ENCODE measurements at regions not wholly inside any gene's neighbourhood (a gene's known extent, or its start where the extent isn't known, plus 50 kb on each side); places are given as distances from the start of the nearest gene placed in this dataset.

GRCh38 chr11:128328955-128329551, 258.3 kb downstream of the ETS1 start:
- DNase-seq (ENCODE audit: low spot score): no peak

GRCh38 chr11:128327274-128327673, 260.1 kb downstream of the ETS1 start:
- no peak for DNase-seq (ENCODE audit: low spot score)

GRCh38 chr11:128326791-128327190, 260.6 kb downstream of the ETS1 start:
- DNase-seq (ENCODE audit: low spot score): no peak

GRCh38 chr11:128324531-128325141, 262.7 kb downstream of the ETS1 start:
- DNase-seq (ENCODE audit: low spot score): no peak

- DNase-seq (ENCODE audit: low spot score): no peak
Observed at GRCh38 chr11:128324051-128324481, 263.3 kb downstream of the ETS1 start.

- peak; percentile 19 for DNase-seq (ENCODE audit: low spot score)
Observed at GRCh38 chr11:128323381-128323780, 264.0 kb downstream of the ETS1 start.

GRCh38 chr11:128318856-128319474, 268.4 kb downstream of the ETS1 start:
- DNase-seq (ENCODE audit: low spot score): no peak

GRCh38 chr11:128316541-128317227, 270.7 kb downstream of the ETS1 start:
- no peak for DNase-seq (ENCODE audit: low spot score)

- no peak for DNase-seq (ENCODE audit: low spot score)
Observed at GRCh38 chr11:128315933-128316332, 271.4 kb downstream of the ETS1 start.

GRCh38 chr11:128313931-128314330, 273.4 kb downstream of the ETS1 start:
- no peak for DNase-seq (ENCODE audit: low spot score)

GRCh38 chr11:128311742-128312719, 275.3 kb downstream of the ETS1 start:
- no peak for DNase-seq (ENCODE audit: low spot score)

GRCh38 chr11:128310676-128311445, 276.5 kb downstream of the ETS1 start:
- DNase-seq (ENCODE audit: low spot score): no peak

GRCh38 chr11:128310005-128310404, 277.4 kb downstream of the ETS1 start:
- no peak for DNase-seq (ENCODE audit: low spot score)

GRCh38 chr11:128308794-128309193, 278.6 kb downstream of the ETS1 start:
- DNase-seq (ENCODE audit: low spot score): no peak

GRCh38 chr11:128305588-128305987, 281.8 kb downstream of the ETS1 start:
- DNase-seq (ENCODE audit: low spot score): no peak

GRCh38 chr11:128304666-128305485, 282.5 kb downstream of the ETS1 start:
- DNase-seq (ENCODE audit: low spot score): no peak

GRCh38 chr11:128304116-128304515, 283.2 kb downstream of the ETS1 start:
- no peak for DNase-seq (ENCODE audit: low spot score)

- DNase-seq (ENCODE audit: low spot score): no peak
Observed at GRCh38 chr11:128303383-128303782, 284.0 kb downstream of the ETS1 start.

- DNase-seq (ENCODE audit: low spot score): no peak
Observed at GRCh38 chr11:128302425-128303186, 284.8 kb downstream of the ETS1 start.
